ENCODE measurements at regions not wholly inside any gene's neighbourhood (a gene's known extent, or its start where the extent isn't known, plus 50 kb on each side); places are given as distances from the start of the nearest gene placed in this dataset.

DNA sequence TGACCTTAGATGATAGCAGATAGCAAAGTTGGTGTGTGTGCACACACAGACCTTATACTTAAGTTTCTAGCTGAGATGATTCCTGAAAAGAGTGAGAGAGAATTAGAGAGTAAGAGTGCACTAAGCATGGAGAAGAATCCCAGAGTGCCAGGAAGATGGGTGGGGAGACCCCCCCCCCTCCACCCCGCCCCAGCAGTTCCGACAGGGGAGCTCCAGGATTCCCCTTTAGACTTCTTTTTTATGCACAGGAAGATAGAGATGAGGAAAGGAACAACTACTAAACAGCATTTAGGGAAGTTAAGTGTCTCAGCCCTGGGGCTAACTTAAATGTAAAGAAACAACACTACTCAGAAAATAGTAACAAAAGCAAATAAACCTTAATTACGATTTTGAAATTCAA lies 878.0 kb upstream of the GOT2 start:
- no peak for TF ChIP-seq POLR2AphosphoS5 (IDR thresholded peaks at IDR 0.05)
- no peak for TF ChIP-seq POLR2A (IDR thresholded peaks at IDR 0.05)
- no peak for TF ChIP-seq EP300 (IDR thresholded peaks at IDR 0.05)
- TF ChIP-seq, protein P1, sequence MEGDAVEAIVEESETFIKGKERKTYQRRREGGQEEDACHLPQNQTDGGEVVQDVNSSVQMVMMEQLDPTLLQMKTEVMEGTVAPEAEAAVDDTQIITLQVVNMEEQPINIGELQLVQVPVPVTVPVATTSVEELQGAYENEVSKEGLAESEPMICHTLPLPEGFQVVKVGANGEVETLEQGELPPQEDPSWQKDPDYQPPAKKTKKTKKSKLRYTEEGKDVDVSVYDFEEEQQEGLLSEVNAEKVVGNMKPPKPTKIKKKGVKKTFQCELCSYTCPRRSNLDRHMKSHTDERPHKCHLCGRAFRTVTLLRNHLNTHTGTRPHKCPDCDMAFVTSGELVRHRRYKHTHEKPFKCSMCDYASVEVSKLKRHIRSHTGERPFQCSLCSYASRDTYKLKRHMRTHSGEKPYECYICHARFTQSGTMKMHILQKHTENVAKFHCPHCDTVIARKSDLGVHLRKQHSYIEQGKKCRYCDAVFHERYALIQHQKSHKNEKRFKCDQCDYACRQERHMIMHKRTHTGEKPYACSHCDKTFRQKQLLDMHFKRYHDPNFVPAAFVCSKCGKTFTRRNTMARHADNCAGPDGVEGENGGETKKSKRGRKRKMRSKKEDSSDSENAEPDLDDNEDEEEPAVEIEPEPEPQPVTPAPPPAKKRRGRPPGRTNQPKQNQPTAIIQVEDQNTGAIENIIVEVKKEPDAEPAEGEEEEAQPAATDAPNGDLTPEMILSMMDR (IDR thresholded peaks at IDR 0.05) = no peak
- H3K4me3 ChIP-seq = no peak overlapping the region
- no peaks in the 10 kb centered on the region for H3K4me1 ChIP-seq
- no peak overlapping the region for H3K27ac ChIP-seq
- WGBS = 35% methylated on average over 3 of the region's 3 CpGs
- DNase-seq (ENCODE audit: low spot score in 2 of 2) = no peak
- H3K9me3 ChIP-seq = no peaks in the 10 kb centered on the region
- no peaks in the 10 kb centered on the region for H3K36me3 ChIP-seq
- H3K27me3 ChIP-seq = no peaks in the 10 kb centered on the region

DNA sequence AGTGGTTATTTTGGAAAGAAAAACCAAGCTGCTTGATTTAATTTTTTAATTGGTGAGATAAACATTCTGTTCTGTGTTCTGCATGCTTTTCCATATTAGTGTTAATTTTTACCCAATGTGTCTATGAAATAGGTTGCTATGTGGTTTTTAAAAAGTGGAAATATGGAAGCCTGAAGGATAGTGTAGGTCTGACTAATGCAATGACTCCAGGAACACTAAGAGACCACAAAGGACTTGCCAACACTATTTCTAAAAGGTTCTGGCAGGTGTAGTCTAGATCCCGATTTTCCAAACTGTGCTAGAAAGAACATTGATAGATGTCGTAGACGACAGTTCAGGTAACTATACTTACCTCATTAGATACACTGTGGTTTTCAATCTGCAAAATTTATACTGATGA lies 877.4 kb upstream of the GOT2 start:
- H3K9me3 ChIP-seq = no peaks in the 10 kb centered on the region
- TF ChIP-seq POLR2A (IDR thresholded peaks at IDR 0.05) (no peak), POLR2AphosphoS5 (IDR thresholded peaks at IDR 0.05) (no peak)
- TF ChIP-seq, protein P1 (IDR thresholded peaks at IDR 0.05) = no peak
- no peak overlapping the region for H3K4me3 ChIP-seq
- no peaks in the 10 kb centered on the region for H3K36me3 ChIP-seq
- H3K27ac ChIP-seq = no peak overlapping the region
- WGBS = 88% methylated on average over 3 of the region's 3 CpGs
- no peaks in the 10 kb centered on the region for H3K27me3 ChIP-seq
- H3K4me1 ChIP-seq = no peaks in the 10 kb centered on the region
- no peak for DNase-seq (ENCODE audit: low spot score in 2 of 2)

DNA sequence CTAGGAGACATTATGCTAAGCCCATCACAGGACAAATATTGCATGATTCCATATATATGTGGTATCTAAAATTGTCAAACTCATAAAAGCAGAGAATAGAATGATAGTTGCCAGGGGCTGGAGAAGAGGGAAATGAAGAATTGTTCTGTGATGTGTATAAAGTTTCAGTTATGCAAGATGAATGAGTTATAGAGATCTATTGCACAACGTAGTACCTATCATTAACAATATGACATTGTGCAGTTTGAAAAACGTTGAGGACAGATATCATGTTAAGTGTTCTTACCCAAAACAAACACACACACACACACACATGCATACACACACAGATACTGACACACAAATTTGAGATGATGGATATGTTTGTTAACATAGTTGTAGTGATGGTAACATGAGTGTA lies 871.6 kb upstream of the GOT2 start:
- DNase-seq (ENCODE audit: low spot score in 2 of 2) = no peak
- 53% methylated on average over 2 of the region's 2 CpGs for WGBS
- Histone ChIP-seq H3K9me3 (no peaks in the 10 kb centered on the region), H3K27me3 (no peaks in the 10 kb centered on the region), H3K27ac (no peak overlapping the region), H3K4me3 (no peak overlapping the region), H3K4me1 (no peaks in the 10 kb centered on the region), H3K36me3 (no peaks in the 10 kb centered on the region)
- TF ChIP-seq POLR2A (IDR thresholded peaks at IDR 0.05) = no peak
- TF ChIP-seq, protein P1 (IDR thresholded peaks at IDR 0.05) = no peak

DNA sequence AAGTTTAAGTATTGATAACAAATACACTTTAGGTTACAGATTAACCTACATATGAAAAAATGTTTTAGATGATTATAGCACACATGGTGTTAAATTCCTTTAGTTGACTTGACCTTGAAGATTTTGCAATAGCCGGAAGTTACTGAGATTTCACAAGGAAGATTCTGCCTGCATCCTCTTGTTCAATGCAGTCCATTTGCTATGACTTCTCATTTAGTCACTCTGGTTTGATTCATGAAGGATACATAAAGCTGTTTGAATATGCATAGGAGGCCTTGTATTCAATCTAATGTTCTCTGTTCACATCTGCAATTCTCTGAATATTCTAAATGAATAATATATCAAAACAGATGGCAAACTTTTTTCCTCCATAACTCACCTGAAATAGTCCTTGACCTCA lies 870.2 kb upstream of the GOT2 start:
- Histone ChIP-seq H3K27me3 (no peaks in the 10 kb centered on the region), H3K4me3 (no peak overlapping the region), H3K9me3 (no peaks in the 10 kb centered on the region), H3K36me3 (no peaks in the 10 kb centered on the region), H3K27ac (no peak overlapping the region), H3K4me1 (no peaks in the 10 kb centered on the region)
- TF ChIP-seq POLR2A (IDR thresholded peaks at IDR 0.05) (no peak), POLR2AphosphoS5 (IDR thresholded peaks at IDR 0.05) (no peak), EP300 (IDR thresholded peaks at IDR 0.05) (no peak)
- TF ChIP-seq, protein P1 (IDR thresholded peaks at IDR 0.05) = no peak
- 70% methylated on average over 1 of the region's 1 CpG for WGBS
- DNase-seq (ENCODE audit: low spot score in 2 of 2) = no peak

DNA sequence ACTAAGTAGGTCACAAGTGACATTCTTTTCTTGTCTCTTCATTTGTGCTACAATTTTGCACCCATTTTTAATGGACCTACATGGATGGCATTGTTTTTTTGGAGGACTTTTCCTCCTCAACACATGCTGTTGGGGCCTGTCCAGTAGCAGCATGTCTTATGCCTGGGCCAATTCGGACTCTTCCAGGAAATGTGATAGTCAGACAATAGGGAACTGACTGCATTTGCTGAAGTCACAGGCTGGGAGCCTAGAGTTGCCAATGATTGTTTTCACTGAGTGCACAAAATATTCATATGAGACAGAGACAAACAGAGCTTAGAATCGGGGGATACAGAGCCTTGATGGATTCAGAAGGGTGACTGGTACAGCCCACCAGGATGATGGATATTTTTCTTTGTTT lies 867.3 kb upstream of the GOT2 start:
- Histone ChIP-seq H3K4me3 (no peak overlapping the region), H3K4me1 (no peaks in the 10 kb centered on the region), H3K27me3 (no peaks in the 10 kb centered on the region), H3K9me3 (no peaks in the 10 kb centered on the region), H3K36me3 (no peaks in the 10 kb centered on the region), H3K27ac (no peak overlapping the region)
- no peak for TF ChIP-seq EP300 (IDR thresholded peaks at IDR 0.05)
- TF ChIP-seq POLR2A (IDR thresholded peaks at IDR 0.05) = no peak
- no peak for TF ChIP-seq POLR2AphosphoS5 (IDR thresholded peaks at IDR 0.05)
- TF ChIP-seq, protein P1 (IDR thresholded peaks at IDR 0.05) = no peak
- no peak for DNase-seq (ENCODE audit: low spot score in 2 of 2)
- whole genome bisulfite sequencing = 64% methylated on average over 2 of the region's 2 CpGs
